SK-N-MC (cell line): ENCODE measurements at regions not wholly inside any gene's neighbourhood (a gene's known extent, or its start where the extent isn't known, plus 50 kb on each side); places are given as distances from the start of the nearest gene placed in this dataset.

Source experiments
- EZH2 ChIP-seq: fragments of 200-600 bp; sonication (generic); IDR thresholded peaks from one replicate; pipeline ENCODE4 v1.6.1; 2017; ENCODE audit warnings: antibody characterized with exemption
- FOXP2 ChIP-seq: optimal IDR thresholded peaks from 2 replicates; pipeline ENCODE3; 2011; ENCODE audit warnings: mild to moderate bottlenecking, moderate library complexity; ENCODE audit not compliant: insufficient read depth; ENCODE audit errors: extremely low read length, control extremely low read depth
- POLR2AphosphoS5 ChIP-seq: IDR thresholded peaks from 2 replicates; pipeline ENCODE4 v1.6.1; 2012; ENCODE audit warnings: mild to moderate bottlenecking, low read depth, low read length, borderline replicate concordance

- TF ChIP-seq POLR2AphosphoS5 (no peak), EZH2 (no peak), FOXP2 (no peak)
Measured at GRCh38 chr2:120560330-120560729, 175.3 kb upstream of the GLI2 start.
